Astrocyte (in vitro differentiated cells and primary cell): ENCODE measurements at regions not wholly inside any gene's neighbourhood (a gene's known extent, or its start where the extent isn't known, plus 50 kb on each side); places are given as distances from the start of the nearest gene placed in this dataset.

ENCODE experiments used
- DNase-seq: peaks from one replicate; pipeline ENCODE4 v3.0.0-alpha.2; 2010; ENCODE audit warnings: low read depth
- FAIRE-seq: peaks from 2 replicates; lab custom pipeline; 2011; peaks lifted over from hg19 to GRCh38; lab: Jason Lieb, UNC
- H2AFZ ChIP-seq: 2 replicates; pipeline ENCODE4 v1.6.0; 2012; ENCODE audit warnings: low read depth, low read length, inconsistent platforms
- H3K27ac ChIP-seq: 2 replicates; pipeline ENCODE4 v1.5.1; 2011; ENCODE audit warnings: low read depth, low read length, inconsistent platforms
- H3K27me3 ChIP-seq: 2 replicates; pipeline ENCODE4 v1.6.0; 2011; ENCODE audit warnings: low read length, inconsistent platforms; ENCODE audit not compliant: insufficient read depth
- H3K36me3 ChIP-seq: 2 replicates; pipeline ENCODE4 v1.5.1; 2011; ENCODE audit warnings: low read length, inconsistent platforms; ENCODE audit not compliant: insufficient read depth
- H3K4me1 ChIP-seq: 2 replicates; pipeline ENCODE4 v1.5.1; 2011; ENCODE audit warnings: low read length, inconsistent platforms; ENCODE audit not compliant: insufficient read depth
- H3K4me2 ChIP-seq: 2 replicates; pipeline ENCODE4 v1.6.0; 2012; ENCODE audit warnings: low read length, inconsistent platforms
- H3K4me3 ChIP-seq: 2 replicates; pipeline ENCODE4 v1.5.1; 2011; ENCODE audit warnings: low read depth, mild to moderate bottlenecking, low read length, inconsistent platforms; ENCODE audit not compliant: insufficient read depth
- H3K79me2 ChIP-seq: 2 replicates; pipeline ENCODE4 v1.6.0; 2012; ENCODE audit warnings: mild to moderate bottlenecking, low read length, inconsistent platforms; ENCODE audit not compliant: insufficient read depth
- H3K9ac ChIP-seq: 2 replicates; pipeline ENCODE4 v1.6.0; 2012; ENCODE audit warnings: mild to moderate bottlenecking, low read length, inconsistent platforms
- H3K9me3 ChIP-seq: 2 replicates; pipeline ENCODE4 v1.5.1; 2012; ENCODE audit warnings: low read depth, mild to moderate bottlenecking, low read length, inconsistent platforms; ENCODE audit not compliant: insufficient read depth
- H4K20me1 ChIP-seq: 2 replicates; pipeline ENCODE4 v1.6.0; 2012; ENCODE audit warnings: low read length, inconsistent platforms; ENCODE audit not compliant: insufficient read depth
- H3K27ac Mint-ChIP-seq: one replicate; pipeline ENCODE4 v1.8.0; 2021; ENCODE audit warnings: mild to moderate bottlenecking, mixed read lengths; ENCODE audit not compliant: unreplicated experiment
- H3K27me3 Mint-ChIP-seq: one replicate; pipeline ENCODE4 v1.8.0; 2021; ENCODE audit warnings: low read depth, mixed read lengths; ENCODE audit not compliant: unreplicated experiment
- H3K36me3 Mint-ChIP-seq: one replicate; pipeline ENCODE4 v1.8.0; 2021; ENCODE audit warnings: low read depth, mixed read lengths; ENCODE audit not compliant: unreplicated experiment
- H3K4me1 Mint-ChIP-seq: one replicate; pipeline ENCODE4 v1.8.0; 2021; ENCODE audit warnings: low read depth, mixed read lengths; ENCODE audit not compliant: unreplicated experiment
- H3K4me3 Mint-ChIP-seq: one replicate; pipeline ENCODE4 v1.8.0; 2021; ENCODE audit warnings: mild to moderate bottlenecking, moderate library complexity, mixed read lengths; ENCODE audit not compliant: unreplicated experiment
- H3K9me3 Mint-ChIP-seq: one replicate; pipeline ENCODE4 v1.8.0; 2021; ENCODE audit warnings: mild to moderate bottlenecking, mixed read lengths; ENCODE audit not compliant: unreplicated experiment
- EZH2 ChIP-seq: IDR thresholded peaks from 2 replicates; pipeline ENCODE4 v1.6.1; 2012; ENCODE audit warnings: mild to moderate bottlenecking, low read length, inconsistent platforms; ENCODE audit not compliant: insufficient read depth
- TF ChIP-seq, protein P1 (sequence below): IDR thresholded peaks from 2 replicates; pipeline ENCODE4 v1.5.1; 2011; ENCODE audit warnings: low read depth, mild to moderate bottlenecking, inconsistent platforms, low read length, moderate library complexity; ENCODE audit not compliant: insufficient read depth

GRCh38 chr21:17949421-17949820, 130.3 kb upstream of the C21orf91 start:
- H3K9me3 Mint-ChIP-seq = no peaks in the 10 kb centered on the region
- Histone ChIP-seq H3K79me2 (no peaks in the 10 kb centered on the region), H2AFZ (no peak overlapping the region), H3K9ac (no peak overlapping the region), H3K9me3 (no peaks in the 10 kb centered on the region), H3K36me3 (no peaks in the 10 kb centered on the region), H4K20me1 (no peaks in the 10 kb centered on the region), H3K27ac (no peak overlapping the region), H3K27me3 (no peaks in the 10 kb centered on the region), H3K4me1 (no peaks in the 10 kb centered on the region), H3K4me3 (no peak overlapping the region), H3K4me2 (no peak overlapping the region)
- DNase-seq = no peak
- no peaks in the 10 kb centered on the region for H3K4me1 Mint-ChIP-seq
- FAIRE-seq = no peak
- no peak overlapping the region for H3K27ac Mint-ChIP-seq
- H3K4me3 Mint-ChIP-seq = no peak overlapping the region
- TF ChIP-seq, protein P1, sequence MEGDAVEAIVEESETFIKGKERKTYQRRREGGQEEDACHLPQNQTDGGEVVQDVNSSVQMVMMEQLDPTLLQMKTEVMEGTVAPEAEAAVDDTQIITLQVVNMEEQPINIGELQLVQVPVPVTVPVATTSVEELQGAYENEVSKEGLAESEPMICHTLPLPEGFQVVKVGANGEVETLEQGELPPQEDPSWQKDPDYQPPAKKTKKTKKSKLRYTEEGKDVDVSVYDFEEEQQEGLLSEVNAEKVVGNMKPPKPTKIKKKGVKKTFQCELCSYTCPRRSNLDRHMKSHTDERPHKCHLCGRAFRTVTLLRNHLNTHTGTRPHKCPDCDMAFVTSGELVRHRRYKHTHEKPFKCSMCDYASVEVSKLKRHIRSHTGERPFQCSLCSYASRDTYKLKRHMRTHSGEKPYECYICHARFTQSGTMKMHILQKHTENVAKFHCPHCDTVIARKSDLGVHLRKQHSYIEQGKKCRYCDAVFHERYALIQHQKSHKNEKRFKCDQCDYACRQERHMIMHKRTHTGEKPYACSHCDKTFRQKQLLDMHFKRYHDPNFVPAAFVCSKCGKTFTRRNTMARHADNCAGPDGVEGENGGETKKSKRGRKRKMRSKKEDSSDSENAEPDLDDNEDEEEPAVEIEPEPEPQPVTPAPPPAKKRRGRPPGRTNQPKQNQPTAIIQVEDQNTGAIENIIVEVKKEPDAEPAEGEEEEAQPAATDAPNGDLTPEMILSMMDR = no peak
- TF ChIP-seq EZH2 = no peak
- no peaks in the 10 kb centered on the region for H3K27me3 Mint-ChIP-seq
- H3K36me3 Mint-ChIP-seq = no peaks in the 10 kb centered on the region

- H3K4me2 ChIP-seq = no peak overlapping the region
- TF ChIP-seq EZH2 = no peak
- TF ChIP-seq, protein P1 = no peak
- Mint-ChIP-seq H3K4me3 (no peak overlapping the region), H3K36me3 (no peaks in the 10 kb centered on the region), H3K27ac (no peak overlapping the region), H3K4me1 (no peaks in the 10 kb centered on the region), H3K9me3 (no peaks in the 10 kb centered on the region), H3K27me3 (no peaks in the 10 kb centered on the region)
- no peak overlapping the region for H3K4me3 ChIP-seq
- no peaks in the 10 kb centered on the region for H3K79me2 ChIP-seq
- no peaks in the 10 kb centered on the region for H3K27me3 ChIP-seq
- H3K36me3 ChIP-seq = no peaks in the 10 kb centered on the region
- no peak for DNase-seq
- no peak overlapping the region for H2AFZ ChIP-seq
- no peaks in the 10 kb centered on the region for H4K20me1 ChIP-seq
- no peak overlapping the region for H3K27ac ChIP-seq
- H3K9me3 ChIP-seq = no peaks in the 10 kb centered on the region
- no peak for FAIRE-seq
- H3K9ac ChIP-seq = no peak overlapping the region
- no peaks in the 10 kb centered on the region for H3K4me1 ChIP-seq
Observed at GRCh38 chr21:17947531-17947930, 128.4 kb upstream of the C21orf91 start.

GRCh38 chr21:17931080-17931479, 111.9 kb upstream of the C21orf91 start:
- no peaks in the 10 kb centered on the region for H3K9me3 Mint-ChIP-seq
- TF ChIP-seq EZH2 = no peak
- TF ChIP-seq, protein P1 = peak; percentile 16
- Histone ChIP-seq H2AFZ (no peak overlapping the region), H3K27me3 (no peaks in the 10 kb centered on the region), H4K20me1 (no peaks in the 10 kb centered on the region), H3K79me2 (no peaks in the 10 kb centered on the region), H3K4me3 (no peak overlapping the region), H3K4me2 (no peak overlapping the region), H3K9me3 (no peaks in the 10 kb centered on the region), H3K36me3 (no peaks in the 10 kb centered on the region), H3K9ac (no peak overlapping the region), H3K27ac (no peak overlapping the region), H3K4me1 (no peaks in the 10 kb centered on the region)
- no peak overlapping the region for H3K27ac Mint-ChIP-seq
- H3K4me1 Mint-ChIP-seq = no peaks in the 10 kb centered on the region
- H3K4me3 Mint-ChIP-seq = no peak overlapping the region
- FAIRE-seq (no peak), DNase-seq (no peak)
- H3K36me3 Mint-ChIP-seq = no peaks in the 10 kb centered on the region
- peaks cover 1% of the 10 kb centered on the region for H3K27me3 Mint-ChIP-seq
